Brain pericyte (primary cell): ENCODE measurements at regions not wholly inside any gene's neighbourhood (a gene's known extent, or its start where the extent isn't known, plus 50 kb on each side); places are given as distances from the start of the nearest gene placed in this dataset.

Source experiments
- DNase-seq: peaks from one replicate; pipeline ENCODE4 v3.0.0-alpha.2; 2012; ENCODE audit warnings: low read depth, low spot score

DNA sequence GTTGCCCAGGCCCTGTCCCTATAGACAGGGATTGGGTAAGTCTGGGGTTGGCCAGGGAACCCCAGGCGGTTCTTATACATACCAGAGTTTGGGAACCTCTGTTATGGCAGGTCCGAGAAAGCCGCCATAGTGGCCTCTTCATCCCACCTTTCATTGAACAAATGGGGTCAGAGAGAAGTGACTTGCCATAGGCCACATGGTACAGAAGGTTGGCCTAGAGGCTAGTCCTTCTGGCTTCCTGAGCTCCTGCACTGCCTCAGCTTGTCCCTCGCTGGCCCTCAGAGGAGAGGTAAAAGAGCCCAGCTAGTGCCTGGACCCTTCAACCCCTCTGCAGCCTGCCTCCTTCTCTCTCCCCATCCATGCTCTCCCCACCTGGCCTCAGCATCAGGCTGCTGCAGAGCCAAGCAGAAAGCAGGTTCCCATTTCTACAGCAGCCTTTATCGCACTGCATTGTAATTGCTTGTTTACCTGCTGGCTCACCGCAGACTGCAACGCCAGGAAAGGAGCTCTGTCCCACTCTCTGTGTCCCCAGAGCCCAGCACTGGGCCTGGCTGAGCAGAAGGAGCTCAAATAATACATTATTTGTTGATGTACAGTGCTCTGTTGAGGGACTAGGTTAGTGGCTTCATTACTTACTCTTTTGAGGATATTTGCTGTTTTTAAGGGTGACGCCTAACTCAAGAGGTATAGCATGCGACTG, 103.6 kb downstream of the TRIM29 start:
- DNase-seq: no peak

GRCh38 chr11:120032766-120033390, 105.0 kb downstream of the TRIM29 start:
- DNase-seq: no peak

GRCh38 chr11:120031612-120032600, 106.0 kb downstream of the TRIM29 start:
- DNase-seq: no peak

GRCh38 chr11:120031156-120031555, 106.8 kb downstream of the TRIM29 start:
- DNase-seq: no peak

- no peak for DNase-seq
These were observed 107.5 kb downstream of the TRIM29 start for GRCh38 chr11:120030411-120030810.

- DNase-seq: no peak
These were observed 108.6 kb downstream of the TRIM29 start for GRCh38 chr11:120029321-120029720.

DNA sequence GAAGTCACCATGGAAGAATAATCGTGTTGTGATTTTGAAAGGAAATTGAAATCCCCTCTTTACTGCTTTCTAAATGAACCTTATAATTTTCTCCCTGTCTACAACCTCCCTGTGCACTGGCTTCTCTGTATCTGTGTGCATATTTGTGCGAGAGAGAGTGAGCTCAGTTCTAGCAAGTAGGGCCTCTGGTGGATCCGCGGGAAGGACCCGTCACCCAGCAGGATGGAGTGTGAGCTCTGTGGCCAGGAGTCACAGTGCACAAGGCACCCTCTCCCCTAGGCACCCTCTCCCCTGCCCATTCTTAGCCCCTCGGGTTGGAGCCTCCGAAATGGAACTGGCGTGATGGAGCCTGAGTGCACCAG, 109.0 kb downstream of the TRIM29 start:
- no peak for DNase-seq

- no peak for DNase-seq
These were observed 109.6 kb downstream of the TRIM29 start for GRCh38 chr11:120028181-120028896.

- DNase-seq: no peak
These were observed 110.2 kb downstream of the TRIM29 start for GRCh38 chr11:120027546-120028180.

- no peak for DNase-seq
These were observed 112.1 kb downstream of the TRIM29 start for GRCh38 chr11:120025606-120026335.

DNA sequence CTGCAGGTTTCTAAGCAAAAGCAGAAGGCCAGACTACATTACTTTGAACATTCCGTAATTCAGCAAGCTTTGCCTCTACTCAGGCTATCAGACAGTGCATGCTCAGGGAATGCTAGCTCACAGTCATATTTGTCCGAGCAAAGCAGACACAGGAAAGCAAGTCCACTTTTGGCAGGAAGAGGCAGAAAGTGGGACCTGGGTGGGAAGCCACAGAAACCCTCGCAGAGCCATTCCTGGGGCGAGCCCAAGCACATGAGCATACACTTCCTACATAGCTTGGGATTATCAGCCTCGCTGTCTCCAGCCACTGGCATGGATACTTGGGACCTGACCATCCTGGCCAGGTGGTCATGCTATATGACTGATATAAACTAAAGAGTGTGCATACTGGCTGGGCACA, 113.3 kb downstream of the TRIM29 start:
- no peak for DNase-seq

GRCh38 chr11:120024046-120024445, 113.9 kb downstream of the TRIM29 start:
- DNase-seq: no peak

- DNase-seq: no peak
These were observed 114.4 kb downstream of the TRIM29 start for GRCh38 chr11:120023551-120023950.

DNA sequence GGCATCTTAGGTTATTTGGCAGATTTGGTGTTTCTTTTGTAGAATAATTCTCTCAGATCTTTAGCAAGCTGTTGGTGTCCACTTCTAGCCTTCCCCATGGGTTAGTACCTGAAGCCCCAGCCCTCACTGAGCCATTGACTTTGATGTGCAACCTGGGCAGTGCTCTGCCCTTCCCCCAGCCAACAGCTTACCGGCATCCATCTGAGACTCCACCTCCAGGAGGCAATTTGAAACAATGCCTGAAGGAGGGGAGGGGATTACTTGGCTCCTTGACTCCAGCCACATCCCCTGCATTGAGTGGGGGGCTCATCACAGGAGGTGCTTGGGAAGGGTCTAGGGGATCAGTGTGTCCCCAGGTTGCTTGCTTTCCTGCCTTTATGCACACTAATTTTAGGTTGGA, 114.8 kb downstream of the TRIM29 start:
- DNase-seq: no peak

- DNase-seq: no peak
These were observed 115.3 kb downstream of the TRIM29 start for GRCh38 chr11:120022617-120023016.

DNA sequence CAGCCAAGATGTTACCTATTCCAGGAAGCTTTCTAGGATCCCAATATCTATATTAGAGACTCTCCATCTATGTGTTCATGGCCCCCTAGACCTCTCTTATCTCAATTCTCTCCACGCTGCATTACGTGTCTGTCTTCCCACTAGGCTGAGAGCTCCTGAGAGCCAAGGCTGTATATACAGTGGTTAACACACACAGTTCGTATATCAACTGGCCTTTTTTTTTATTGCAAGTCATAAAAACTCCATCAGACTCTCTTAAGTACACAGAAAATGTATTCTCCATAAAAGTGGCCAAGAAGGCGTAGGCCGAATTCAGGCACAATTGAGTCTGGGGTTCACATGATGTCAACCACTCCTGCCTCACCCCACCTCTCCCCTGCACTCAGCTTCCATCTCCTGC, 115.9 kb downstream of the TRIM29 start:
- DNase-seq: no peak

- no peak for DNase-seq
These were observed 116.4 kb downstream of the TRIM29 start for GRCh38 chr11:120021391-120021953.

GRCh38 chr11:120020981-120021380, 116.9 kb downstream of the TRIM29 start:
- no peak for DNase-seq

- no peak for DNase-seq
These were observed 117.4 kb downstream of the TRIM29 start for GRCh38 chr11:120020486-120020885.

DNA sequence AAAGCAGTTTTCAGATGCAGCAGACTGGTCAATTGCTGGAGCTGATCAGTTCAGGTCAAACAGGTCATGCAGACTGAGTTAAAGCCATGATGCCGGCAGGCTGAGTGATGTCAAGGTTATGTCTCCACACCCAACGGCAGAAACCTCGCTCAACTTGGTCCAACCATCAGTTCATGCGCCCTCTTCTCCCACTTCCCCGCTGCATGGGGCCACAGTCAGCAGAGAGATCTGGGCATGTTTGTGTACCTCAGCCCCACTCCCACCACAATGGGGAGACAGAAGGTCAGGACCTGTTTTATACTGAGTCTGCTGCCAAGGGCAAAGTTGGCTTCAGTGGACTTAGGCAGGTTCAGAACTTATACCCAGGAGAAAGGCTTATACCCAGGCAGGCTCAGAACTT, 118.7 kb downstream of the TRIM29 start:
- no peak for DNase-seq
